Stomach (tissue), 4 donors: ENCODE measurements at regions not wholly inside any gene's neighbourhood (a gene's known extent, or its start where the extent isn't known, plus 50 kb on each side); places are given as distances from the start of the nearest gene placed in this dataset.

Experiments
- CTCF ChIP-seq, 7 experiments: fragments of 450-650 bp in 4 of 7; fragments of 200-600 bp in 3 of 7; sonication (generic) in 3 of 7; IDR thresholded peaks; one replicate each; pipeline ENCODE4 v1.5.1; 2016 to 2019; ENCODE audit warnings: antibody characterized with exemption in 7 of 7, control low read depth in 2 of 7, mild to moderate bottlenecking in 1 of 7
- POLR2A ChIP-seq, 4 donors: fragments of 450-650 bp; IDR thresholded peaks; one replicate each; pipeline ENCODE4 v1.6.1; 2016; ENCODE audit warnings: antibody characterized with exemption in 4 of 4, control low read depth in 2 of 4, mild to moderate bottlenecking in 1 of 4, moderate library complexity in 1 of 4

GRCh38 chr5:124996023-124996763 lies 249.8 kb upstream of the ZNF608 start:
- TF ChIP-seq CTCF (IDR thresholded peaks at IDR 0.05) (no peak), POLR2A (IDR thresholded peaks at IDR 0.05) (no peak)
